DND-41 (cell line): ENCODE measurements at regions not wholly inside any gene's neighbourhood (a gene's known extent, or its start where the extent isn't known, plus 50 kb on each side); places are given as distances from the start of the nearest gene placed in this dataset.

Experiments used
- ATAC-seq: fragments of 200-7000 bp; cut with Tn5 transposase; 3 replicates; pipeline ENCODE4 v1.9.1; 2021; ENCODE audit warnings: low read depth; ENCODE audit not compliant: insufficient read depth
- DNase-seq: peaks from one replicate; pipeline ENCODE4 v3.0.0-alpha.2; 2020
- H2AFZ ChIP-seq: 2 replicates; pipeline ENCODE4 v1.6.0; 2012; ENCODE audit warnings: low read depth, low read length
- H3K27ac ChIP-seq: 2 replicates; pipeline ENCODE4 v1.5.1; 2012; ENCODE audit warnings: low read length, inconsistent platforms
- H3K27me3 ChIP-seq: fragments of 200-600 bp; sonication (generic); 2 replicates; pipeline ENCODE4 v1.6.0; 2012; ENCODE audit warnings: low read length, mild to moderate bottlenecking, inconsistent platforms; ENCODE audit not compliant: insufficient read depth, poor library complexity
- H3K36me3 ChIP-seq: 2 replicates; pipeline ENCODE4 v1.5.1; 2012; ENCODE audit warnings: low read length, inconsistent platforms; ENCODE audit not compliant: insufficient read depth
- H3K4me1 ChIP-seq: 2 replicates; pipeline ENCODE4 v1.5.1; 2012; ENCODE audit warnings: mild to moderate bottlenecking, low read length; ENCODE audit not compliant: insufficient read depth
- H3K4me2 ChIP-seq: 2 replicates; pipeline ENCODE4 v1.6.0; 2012; ENCODE audit warnings: mild to moderate bottlenecking, moderate library complexity, low read length, inconsistent platforms; ENCODE audit not compliant: insufficient read depth
- H3K4me3 ChIP-seq, 2 experiments: fragments of 200-600 bp in 1 of 2; shearing (Covaris generic) in 1 of 2; 2 replicates each; pipeline ENCODE4 v1.5.1; 2012 to 2016; ENCODE audit warnings: inconsistent platforms in 2 of 2, low read length in 2 of 2, mild to moderate bottlenecking in 2 of 2, low read depth in 1 of 2, moderate library complexity in 1 of 2
- H3K79me2 ChIP-seq: 2 replicates; pipeline ENCODE4 v1.6.0; 2012; ENCODE audit warnings: low read length, inconsistent platforms; ENCODE audit not compliant: insufficient read depth
- H3K9ac ChIP-seq: 2 replicates; pipeline ENCODE4 v1.6.0; 2012; ENCODE audit warnings: low read depth, mild to moderate bottlenecking, inconsistent platforms, low read length, moderate library complexity
- H3K9me3 ChIP-seq: 2 replicates; pipeline ENCODE4 v1.5.1; 2012; ENCODE audit warnings: low read length, moderate library complexity, mild to moderate bottlenecking, inconsistent platforms; ENCODE audit not compliant: insufficient read depth, severe bottlenecking
- H4K20me1 ChIP-seq: 2 replicates; pipeline ENCODE4 v1.6.0; 2012; ENCODE audit warnings: low read length; ENCODE audit not compliant: insufficient read depth
- EZH2 ChIP-seq: IDR thresholded peaks from 3 replicates; pipeline ENCODE4 v1.6.1; 2012; ENCODE audit warnings: borderline replicate concordance, low read depth, mild to moderate bottlenecking, moderate library complexity, low read length, inconsistent platforms; ENCODE audit not compliant: severe bottlenecking
- TF ChIP-seq, protein P1 (sequence below): IDR thresholded peaks from 2 replicates; pipeline ENCODE4 v1.5.1; 2012; ENCODE audit warnings: borderline replicate concordance, low read length, moderate library complexity, mild to moderate bottlenecking; ENCODE audit not compliant: poor library complexity, severe bottlenecking; ENCODE audit errors: extremely low read depth

DNA sequence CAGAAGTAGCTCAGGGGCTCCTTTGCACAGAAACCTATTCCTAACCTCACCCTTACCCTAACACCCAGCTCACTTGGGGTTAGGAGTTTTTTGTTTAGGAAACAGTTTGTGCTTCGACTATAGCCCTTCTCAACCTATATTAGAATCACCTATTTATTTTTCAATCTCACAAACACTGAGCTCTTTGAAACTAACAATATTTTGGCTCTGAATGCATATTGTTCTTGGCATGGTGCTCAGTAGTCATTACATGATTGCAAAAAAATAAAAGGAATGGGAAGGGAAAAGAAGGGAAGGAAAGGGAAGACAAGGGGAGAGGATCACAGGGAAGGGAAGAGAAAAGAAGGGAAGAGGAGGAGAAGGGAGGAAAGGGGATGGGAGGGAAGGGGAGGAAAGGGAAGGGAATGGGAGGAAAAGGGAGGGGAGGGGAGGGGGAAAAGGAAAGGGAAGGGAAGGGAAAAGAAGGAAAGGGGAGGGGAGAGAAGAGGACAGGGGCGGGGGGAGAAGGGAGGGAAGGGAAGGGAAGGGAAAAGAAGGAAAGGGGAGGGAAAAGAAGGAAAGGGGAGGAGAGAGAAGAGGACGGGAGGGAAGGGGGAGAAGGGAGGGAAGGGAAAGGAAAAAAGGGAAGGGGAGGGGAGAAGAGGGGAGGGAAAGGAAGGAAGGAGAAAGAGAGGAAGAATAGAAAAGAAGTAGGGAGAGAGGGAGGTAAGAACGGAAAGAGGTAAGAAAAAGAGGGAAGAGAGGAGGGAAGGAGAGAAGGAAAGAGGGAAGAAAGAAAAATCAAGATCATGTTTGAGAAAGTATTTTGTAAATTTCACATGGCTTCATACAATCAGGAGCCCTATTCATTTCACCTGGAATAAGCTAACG is 484.1 kb upstream of the NFIA start:
- no peaks in the 10 kb centered on the region for H4K20me1 ChIP-seq
- no peak for TF ChIP-seq EZH2
- TF ChIP-seq, protein P1, sequence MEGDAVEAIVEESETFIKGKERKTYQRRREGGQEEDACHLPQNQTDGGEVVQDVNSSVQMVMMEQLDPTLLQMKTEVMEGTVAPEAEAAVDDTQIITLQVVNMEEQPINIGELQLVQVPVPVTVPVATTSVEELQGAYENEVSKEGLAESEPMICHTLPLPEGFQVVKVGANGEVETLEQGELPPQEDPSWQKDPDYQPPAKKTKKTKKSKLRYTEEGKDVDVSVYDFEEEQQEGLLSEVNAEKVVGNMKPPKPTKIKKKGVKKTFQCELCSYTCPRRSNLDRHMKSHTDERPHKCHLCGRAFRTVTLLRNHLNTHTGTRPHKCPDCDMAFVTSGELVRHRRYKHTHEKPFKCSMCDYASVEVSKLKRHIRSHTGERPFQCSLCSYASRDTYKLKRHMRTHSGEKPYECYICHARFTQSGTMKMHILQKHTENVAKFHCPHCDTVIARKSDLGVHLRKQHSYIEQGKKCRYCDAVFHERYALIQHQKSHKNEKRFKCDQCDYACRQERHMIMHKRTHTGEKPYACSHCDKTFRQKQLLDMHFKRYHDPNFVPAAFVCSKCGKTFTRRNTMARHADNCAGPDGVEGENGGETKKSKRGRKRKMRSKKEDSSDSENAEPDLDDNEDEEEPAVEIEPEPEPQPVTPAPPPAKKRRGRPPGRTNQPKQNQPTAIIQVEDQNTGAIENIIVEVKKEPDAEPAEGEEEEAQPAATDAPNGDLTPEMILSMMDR = no peak
- ATAC-seq (no peak), DNase-seq (no peak)
- no peaks in the 10 kb centered on the region for H3K4me1 ChIP-seq
- H3K4me3 ChIP-seq = no peak overlapping the region
- H2AFZ ChIP-seq = no peak overlapping the region
- no peaks in the 10 kb centered on the region for H3K9me3 ChIP-seq
- H3K27me3 ChIP-seq = no peaks in the 10 kb centered on the region
- H3K9ac ChIP-seq = no peak overlapping the region
- no peak overlapping the region for H3K27ac ChIP-seq
- H3K79me2 ChIP-seq = no peaks in the 10 kb centered on the region
- H3K36me3 ChIP-seq = no peaks in the 10 kb centered on the region
- no peak overlapping the region for H3K4me2 ChIP-seq

- no peaks in the 10 kb centered on the region for H3K27me3 ChIP-seq
- TF ChIP-seq, protein P1 = peak; percentile 3
- TF ChIP-seq EZH2 = no peak
- no peaks in the 10 kb centered on the region for H3K36me3 ChIP-seq
- H4K20me1 ChIP-seq = no peaks in the 10 kb centered on the region
- no peak overlapping the region for H3K27ac ChIP-seq
- no peaks in the 10 kb centered on the region for H3K9me3 ChIP-seq
- no peak overlapping the region for H2AFZ ChIP-seq
- DNase-seq (no peak), ATAC-seq (no peak)
- H3K9ac ChIP-seq = no peak overlapping the region
- no peak overlapping the region for H3K4me3 ChIP-seq
- H3K4me1 ChIP-seq = no peaks in the 10 kb centered on the region
- no peaks in the 10 kb centered on the region for H3K79me2 ChIP-seq
- H3K4me2 ChIP-seq = no peak overlapping the region
These were observed 485.3 kb upstream of the NFIA start for GRCh38 chr1:60596791-60597750.

DNA sequence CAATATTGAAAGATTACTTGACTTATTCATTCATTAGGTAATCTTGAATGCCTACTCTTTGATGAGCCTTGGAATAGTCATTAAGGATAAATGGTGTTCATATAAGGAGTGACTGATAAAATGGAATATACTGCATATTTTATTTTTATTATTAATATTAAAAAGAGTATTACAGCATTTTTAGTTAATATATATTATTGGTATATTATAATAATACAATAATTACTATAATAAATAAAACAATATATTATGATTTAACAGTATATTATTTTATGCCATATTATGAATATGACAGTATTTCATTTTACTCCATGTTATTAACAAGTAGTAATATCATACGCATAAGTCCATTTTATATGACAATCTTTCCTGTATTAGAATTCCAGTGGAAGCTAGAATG is 490.8 kb upstream of the NFIA start:
- H3K79me2 ChIP-seq = no peaks in the 10 kb centered on the region
- H4K20me1 ChIP-seq = no peaks in the 10 kb centered on the region
- no peak overlapping the region for H3K9ac ChIP-seq
- no peak overlapping the region for H3K4me2 ChIP-seq
- no peaks in the 10 kb centered on the region for H3K36me3 ChIP-seq
- no peaks in the 10 kb centered on the region for H3K4me1 ChIP-seq
- H3K27ac ChIP-seq = no peak overlapping the region
- TF ChIP-seq EZH2 = no peak
- TF ChIP-seq, protein P1 = no peak
- H3K27me3 ChIP-seq = no peaks in the 10 kb centered on the region
- DNase-seq = no peak
- no peak overlapping the region for H2AFZ ChIP-seq
- no peak for ATAC-seq
- H3K9me3 ChIP-seq = no peaks in the 10 kb centered on the region
- H3K4me3 ChIP-seq = no peak overlapping the region
